T-helper 1 cell (primary cell): ENCODE measurements at regions not wholly inside any gene's neighbourhood (a gene's known extent, or its start where the extent isn't known, plus 50 kb on each side); places are given as distances from the start of the nearest gene placed in this dataset.
"Not testable (repeated sequence)": the region's sequence is repeated elsewhere in the genome, so short reads cannot be mapped to it uniquely, and the experiment has no call there.

Experiments used
- DNase-seq, 5 donors: peaks; one replicate each; pipeline ENCODE4 v3.0.0-alpha.2; 2012 to 2020

DNA sequence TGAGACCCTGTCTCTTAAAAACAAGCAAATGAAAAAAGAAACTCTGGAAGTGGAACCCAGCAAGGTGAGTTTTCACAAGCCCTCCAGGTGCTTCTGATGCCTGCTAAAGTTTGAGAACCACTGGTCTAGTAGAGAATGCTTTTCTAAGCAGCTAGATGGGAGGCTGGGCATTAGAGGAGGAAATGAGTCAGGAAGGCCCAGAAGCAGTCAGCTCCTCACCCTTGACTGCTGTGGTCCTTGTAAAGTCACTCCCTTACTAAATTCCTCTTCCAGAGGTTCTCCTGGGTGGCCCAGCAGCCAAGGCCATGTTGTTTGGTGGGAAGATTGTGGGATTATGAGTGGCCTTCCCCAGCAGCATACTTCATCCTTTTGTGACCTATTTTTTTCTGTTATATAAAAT lies 52.0 kb upstream of the FYN start:
- DNase-seq: peak in 1 of 5 donors; percentile 43

DNA sequence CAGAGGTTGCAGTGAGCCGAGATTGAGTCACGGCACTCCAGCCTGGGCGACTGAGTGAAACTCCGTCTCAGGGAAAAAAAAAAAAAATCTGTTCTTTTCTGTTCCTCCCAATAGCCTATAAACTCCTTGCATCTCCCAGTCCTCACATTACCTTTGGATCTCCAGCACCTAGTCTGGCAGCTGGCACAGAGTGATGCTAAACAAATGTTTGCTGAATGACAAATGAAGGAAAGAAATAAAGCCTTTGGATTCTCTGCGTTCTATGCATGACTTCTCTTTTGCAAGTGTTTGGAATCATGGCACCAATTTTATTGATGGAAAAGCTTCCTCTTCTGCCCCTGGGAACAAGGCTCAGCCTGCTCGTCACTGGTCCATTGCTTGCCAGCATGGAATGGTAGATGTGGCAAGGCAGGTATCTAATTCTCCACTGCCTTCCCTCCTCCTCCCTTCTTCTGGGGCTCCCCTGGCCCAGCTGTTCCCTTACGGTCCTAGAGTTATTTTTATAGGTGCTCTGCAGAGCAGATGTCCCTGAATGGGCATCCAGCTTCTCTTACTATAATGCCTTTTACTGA lies 53.6 kb upstream of the FYN start:
- no peak for DNase-seq

DNA sequence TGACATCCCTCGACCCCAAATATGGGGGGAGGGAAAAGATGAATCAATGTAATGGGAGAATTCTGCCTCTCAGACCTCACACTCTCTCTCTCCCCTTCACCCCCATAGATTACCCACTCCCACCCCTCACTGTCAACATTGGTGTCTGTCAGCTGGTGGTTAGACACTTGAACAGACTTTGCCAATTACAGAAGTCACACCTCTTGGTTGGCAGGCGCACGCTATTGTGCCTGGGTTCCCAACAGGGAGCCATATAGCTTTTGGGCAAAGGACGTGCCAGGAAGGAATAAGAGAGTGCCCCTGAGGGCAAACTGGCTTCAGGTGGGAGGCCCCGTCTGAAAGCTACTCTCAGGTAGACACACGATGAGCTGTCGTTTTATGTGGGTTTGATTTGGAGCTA lies 54.1 kb upstream of the FYN start:
- DNase-seq: no peak

DNA sequence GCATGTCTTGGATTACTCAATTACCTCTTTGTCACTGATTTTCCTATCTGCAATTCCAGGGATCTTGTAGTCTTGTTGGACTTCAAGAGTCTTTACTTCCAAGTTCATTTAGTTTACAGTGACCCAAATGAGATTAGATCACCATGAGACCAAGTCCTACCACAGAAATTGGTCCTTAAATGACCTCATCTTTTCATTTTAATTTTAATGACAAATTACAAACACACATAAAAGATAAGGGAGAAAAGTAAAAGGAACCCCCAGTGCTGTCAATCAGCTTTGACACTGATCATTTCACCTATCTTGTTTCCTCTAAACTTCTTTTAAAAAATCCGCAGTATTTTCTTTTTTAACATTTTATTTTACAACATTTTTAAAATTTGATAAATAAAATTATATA lies 54.9 kb upstream of the FYN start:
- no peak for DNase-seq

DNA sequence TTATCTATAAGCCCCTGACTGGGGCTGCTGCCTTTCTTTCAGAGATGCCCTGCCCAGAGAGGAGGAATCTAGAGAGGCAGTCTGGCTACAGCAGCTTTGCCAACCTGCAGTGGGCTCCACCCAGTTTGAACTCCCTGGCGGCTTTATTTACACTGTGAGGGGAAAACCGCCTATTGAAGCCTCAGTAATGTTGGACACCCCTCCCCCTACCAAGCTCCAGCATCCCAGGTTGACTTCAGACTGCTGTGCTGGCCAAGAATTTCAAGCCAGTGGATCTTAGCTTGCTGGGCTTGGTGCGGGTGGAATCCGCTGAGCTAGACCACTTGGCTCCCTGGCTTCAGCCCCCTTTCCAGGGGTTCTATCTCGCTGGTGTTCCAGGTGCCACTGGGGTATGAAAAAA lies 61.4 kb upstream of the FYN start:
- not testable (repeated sequence) for DNase-seq

DNA sequence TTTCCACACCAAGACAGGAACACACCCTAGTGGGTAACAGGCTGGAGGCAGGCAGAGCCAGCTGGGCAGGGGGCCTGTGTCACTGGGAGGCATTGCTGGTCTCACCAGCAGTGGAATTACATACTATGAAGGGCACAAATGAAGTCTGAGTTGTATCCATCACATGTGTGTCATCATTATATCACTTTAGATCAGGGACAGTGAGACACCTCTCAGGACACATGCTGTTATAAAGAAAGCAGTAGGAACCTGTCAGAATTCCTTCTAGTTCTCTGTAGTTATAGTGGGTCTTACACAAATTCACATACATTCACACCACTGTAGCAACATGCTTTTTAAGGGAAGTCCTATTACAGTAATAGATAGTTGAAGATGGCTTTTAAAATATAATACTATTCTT lies 63.5 kb upstream of the FYN start:
- DNase-seq: no peak

DNA sequence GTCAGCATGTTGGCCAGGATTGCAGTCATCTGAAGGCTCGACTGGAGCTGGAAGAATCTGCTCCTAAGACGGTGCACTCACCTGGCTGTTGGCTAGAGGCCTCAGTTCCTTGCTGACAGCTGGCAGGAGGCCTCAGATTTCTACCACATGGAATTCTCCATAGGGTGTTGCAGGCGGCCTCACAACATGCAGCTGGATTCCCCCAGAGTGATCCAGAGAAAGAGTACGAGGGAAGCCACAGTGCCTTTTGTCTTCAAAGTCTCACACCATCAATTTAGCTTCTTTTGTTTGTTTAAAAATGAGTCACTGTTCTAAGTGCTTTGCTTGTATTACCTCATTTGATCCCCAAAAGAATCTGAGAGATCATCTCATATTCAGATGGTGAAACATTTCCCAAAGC lies 65.5 kb upstream of the FYN start:
- DNase-seq: no peak

DNA sequence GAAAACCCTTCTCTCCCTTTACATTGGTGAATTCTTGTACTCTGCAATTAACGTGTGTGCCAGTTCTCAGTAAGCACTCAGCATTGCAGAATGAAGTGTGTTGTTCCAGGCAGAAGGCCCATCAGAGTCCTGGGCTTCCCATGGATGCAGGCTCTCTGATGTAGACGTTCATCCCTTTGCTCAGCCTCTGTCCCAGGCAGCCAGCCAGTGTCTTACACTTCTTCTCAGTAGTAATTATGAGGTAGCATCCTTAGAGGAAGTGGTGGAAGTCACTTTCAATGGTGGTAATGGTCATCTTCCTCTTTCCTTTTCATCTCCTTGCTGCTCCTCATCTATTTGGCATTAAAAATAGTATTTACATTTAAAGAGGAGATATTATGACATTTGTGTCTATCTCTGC lies 66.7 kb upstream of the FYN start:
- DNase-seq: no peak

DNA sequence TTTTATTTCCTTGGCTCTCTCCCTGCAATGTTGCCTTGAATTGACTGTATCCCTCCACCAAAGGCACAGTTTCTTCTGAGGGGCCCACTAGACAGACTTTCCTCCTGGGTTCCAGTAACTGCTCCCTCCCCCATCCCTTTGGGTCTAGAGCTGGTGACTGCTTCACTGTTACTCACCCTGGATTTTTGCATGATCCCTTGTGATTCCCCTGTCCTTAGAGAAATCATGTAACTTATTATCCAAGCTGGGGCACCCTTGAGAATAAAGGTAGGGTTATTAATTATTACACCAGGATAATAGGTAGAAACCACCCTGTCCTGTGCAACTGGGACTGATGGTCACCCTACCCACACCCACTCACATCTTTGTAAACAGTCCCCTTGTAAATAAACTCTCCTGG lies 67.5 kb upstream of the FYN start:
- no peak for DNase-seq

DNA sequence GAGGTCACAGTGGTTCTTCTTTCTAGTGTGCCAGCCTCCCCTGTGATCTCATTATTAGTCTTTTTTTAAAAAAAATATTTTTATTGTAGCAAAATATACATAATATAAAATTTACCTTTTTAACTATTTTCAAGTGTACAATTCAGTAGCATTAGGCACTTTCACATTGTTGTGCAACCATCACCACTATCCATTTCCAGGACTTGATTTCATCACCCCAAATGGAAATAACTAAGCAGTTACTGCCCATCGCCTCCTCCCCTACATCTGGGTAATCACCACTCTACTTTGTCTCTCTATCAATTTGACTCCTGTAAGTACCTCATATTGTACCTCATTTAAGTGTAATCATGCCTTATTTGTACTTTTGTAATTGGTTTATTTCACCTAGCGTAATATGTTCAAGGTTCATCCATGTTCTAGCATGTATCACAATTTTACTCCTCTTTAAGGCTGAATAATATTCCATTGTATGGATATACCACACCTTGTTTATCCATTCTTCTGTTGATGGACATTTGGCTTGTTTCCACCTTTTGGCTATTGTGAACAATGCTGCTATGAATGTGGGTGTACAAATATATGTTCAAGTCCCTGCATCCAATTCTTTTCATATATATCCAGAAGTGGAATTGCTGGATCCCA lies 68.6 kb upstream of the FYN start:
- no peak for DNase-seq

DNA sequence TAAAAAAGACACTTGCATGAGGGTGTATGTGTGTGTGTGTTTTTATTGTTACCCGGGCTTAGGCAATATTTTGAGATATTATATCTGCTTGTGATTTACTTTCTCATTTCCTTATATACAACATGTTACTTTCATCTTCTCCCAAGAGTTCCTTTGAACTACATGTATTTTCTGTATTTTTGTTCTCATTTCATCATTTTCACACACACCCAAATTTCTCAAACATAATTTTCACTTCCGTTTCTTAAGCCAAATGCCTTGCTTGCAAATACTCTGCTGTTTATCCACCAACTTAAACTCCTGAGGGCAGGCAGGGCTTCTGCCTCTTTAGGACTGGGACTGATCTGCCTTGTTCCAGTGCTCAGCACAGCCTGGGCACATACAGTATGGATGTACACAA lies 69.3 kb upstream of the FYN start:
- no peak for DNase-seq

DNA sequence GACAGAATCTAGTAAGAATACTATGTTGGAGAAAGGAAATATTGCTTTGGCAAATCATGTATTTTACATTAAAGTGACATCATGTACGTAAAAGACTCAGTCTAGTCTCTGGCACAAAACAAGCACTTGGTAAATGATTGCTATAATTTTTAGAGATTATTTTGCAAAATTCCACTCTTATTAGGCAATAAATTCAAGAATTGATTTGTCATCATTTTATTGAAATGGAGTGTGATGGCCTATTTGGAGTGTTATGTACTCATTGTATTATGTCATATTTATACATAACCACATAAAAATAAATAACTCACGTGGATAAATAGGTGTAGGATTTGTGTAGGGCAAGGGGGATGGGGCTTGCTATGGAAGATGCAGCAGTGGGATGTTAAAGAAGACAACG lies 70.0 kb upstream of the FYN start:
- DNase-seq: no peak

DNA sequence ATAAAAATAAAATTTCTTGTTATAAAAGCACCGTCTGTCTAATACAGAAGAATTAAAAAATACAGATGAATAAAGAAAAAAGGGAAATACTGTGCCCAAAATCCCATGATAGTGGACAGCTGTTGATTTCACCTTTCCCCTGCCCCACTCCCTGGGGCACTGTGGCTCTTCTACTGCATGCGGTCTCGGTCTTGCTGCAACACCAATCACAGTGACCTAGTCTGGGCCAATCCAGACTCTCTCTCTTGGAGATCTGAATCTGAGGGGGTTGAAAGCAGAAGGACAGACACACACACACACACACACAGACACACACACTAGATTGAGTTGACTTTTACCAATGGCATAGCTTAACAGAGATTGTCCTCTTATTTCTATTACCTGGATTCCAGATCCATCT lies 70.5 kb upstream of the FYN start:
- no peak for DNase-seq

DNA sequence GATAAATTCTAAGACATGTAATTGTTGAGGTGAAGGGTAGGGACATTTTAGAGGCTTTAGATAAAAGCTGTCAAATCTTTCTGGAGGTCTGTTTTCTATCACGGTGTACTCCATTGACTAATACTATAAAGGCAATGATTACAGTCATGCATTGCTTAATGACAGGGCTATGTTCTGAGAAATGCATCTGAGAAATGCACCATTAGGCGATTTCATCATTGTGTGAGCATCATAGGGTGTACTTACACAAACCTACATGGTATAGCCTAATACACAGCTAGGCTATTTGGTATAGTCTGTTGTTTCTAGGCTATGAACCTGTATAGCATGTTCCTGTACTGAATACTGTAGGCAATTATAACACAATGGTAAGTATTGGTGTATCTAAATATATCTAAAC lies 71.3 kb upstream of the FYN start:
- no peak for DNase-seq

DNA sequence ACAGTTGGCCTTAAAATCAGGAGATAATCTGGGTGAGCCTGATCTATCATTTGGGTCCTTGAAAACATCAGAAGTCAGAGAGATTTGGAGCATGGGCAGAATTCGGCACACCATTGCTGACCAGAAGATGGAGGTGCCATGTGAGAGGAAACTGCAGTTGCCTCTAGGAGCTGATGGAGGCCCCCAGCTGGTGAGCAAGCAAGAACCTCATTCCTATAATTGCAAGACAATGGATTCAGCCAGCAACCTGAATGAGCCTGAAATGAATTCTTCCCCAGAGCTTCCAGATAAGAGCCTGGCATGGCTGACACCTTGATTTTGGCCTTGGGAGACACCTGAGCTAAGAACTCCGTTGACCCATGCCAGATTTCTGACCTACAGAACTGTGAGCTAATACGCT lies 76.3 kb upstream of the FYN start:
- DNase-seq: no peak

DNA sequence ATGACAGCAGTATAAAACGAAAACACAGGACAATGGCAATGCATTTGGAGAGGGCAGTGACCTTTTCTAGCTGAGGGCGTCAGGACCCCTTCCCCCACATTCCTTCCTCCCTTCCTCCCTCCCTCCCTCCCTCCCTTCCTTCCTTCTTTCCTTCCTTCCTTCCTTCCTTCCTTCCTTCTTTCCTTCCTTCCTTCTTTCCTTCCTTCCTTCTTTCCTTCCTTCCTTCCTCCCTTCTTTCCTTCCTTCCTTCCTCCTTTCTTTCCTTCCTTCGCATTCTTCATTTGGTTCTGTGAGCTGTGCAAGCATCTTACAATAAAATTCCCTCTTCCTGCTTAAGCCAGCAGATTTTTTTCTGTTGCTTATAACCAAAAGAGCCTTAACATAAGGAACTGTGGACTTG lies 76.7 kb upstream of the FYN start:
- not testable (repeated sequence) for DNase-seq

DNA sequence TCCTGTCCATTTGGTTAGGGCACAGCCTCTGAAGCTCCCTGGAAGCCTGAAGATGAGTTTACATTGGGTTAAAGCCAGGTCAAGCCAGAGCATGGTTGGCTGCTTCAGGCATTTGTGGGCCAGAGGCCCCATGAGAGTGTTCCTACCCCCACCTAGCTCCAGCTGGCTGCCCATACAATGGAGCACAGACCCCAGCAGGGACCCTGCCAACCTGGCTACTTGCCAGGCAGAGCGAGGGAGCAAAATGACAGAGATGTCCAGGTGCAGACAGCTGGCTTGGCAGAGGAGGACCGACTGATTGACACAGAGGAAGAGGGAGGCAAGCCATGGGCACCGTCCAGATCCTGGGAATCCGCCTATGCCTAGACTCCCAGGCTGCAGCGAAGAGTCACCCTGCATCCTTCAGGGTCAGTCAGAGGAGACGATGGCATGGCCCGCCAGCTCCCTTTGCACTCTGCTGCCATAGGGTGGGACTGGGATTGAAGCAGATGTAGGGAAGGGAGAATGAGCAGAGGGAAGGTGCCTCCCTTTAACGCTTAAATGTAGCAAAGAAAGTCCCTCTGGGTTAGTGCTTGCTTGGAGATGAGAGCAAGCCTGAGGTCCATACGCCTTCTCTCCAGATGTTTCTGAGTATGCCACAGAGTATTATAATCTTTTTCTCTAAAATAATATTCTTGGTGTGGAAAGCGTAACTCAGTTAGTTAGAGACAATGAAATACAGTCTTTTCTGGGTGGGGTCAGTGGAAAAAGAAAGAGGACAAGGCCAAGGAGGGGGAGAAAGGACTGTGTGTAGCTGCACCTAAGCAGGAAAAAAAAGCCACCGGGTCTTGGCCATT lies 77.6 kb upstream of the FYN start:
- no peak for DNase-seq

DNA sequence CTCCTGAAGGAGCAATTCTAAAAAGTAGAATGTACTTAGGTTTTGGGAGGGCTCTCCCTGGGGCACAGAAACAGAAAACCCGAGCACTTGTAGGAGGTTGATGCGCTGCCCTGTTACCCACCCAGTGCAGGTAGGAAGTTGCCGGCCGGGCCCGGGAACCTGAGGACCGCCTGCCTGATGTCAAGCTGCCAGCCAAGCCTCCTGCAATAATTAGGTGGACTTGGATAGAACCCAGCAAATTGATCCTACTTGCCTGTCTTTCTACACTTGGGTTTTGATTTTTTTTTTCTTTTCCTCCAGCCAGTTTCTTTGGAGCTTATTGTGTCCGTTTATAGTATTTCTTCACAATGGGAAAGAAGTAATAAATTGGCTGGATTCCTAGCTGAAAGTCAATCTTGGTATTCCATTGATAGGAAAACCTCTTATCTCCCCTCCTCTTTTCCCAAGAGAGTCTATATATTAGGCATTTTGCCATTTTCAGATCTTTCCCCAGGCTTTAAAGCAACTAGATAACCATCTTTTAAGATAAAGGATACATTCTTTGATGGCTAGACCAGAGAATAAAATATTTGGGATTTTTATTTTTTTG lies 78.3 kb upstream of the FYN start:
- DNase-seq: no peak

DNA sequence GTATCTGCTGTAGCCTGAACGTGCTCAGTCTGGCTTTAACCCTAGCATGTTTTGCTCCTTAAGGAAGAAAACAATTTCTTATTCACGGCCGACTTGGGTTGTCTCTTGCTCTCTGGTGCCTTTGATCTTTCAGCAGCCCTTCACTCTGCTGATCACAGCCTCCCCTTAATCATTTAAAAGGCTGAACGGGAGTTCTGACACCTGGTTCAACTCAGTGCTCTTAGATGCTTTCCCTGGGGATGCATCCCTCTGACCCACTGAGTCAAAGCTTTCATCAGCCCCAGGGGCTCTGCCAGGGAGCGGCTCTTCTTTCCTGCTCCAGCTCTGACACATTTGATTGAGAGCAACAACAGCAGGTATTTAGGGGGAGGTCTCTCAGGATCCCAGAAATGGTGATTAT lies 79.0 kb upstream of the FYN start:
- no peak for DNase-seq

DNA sequence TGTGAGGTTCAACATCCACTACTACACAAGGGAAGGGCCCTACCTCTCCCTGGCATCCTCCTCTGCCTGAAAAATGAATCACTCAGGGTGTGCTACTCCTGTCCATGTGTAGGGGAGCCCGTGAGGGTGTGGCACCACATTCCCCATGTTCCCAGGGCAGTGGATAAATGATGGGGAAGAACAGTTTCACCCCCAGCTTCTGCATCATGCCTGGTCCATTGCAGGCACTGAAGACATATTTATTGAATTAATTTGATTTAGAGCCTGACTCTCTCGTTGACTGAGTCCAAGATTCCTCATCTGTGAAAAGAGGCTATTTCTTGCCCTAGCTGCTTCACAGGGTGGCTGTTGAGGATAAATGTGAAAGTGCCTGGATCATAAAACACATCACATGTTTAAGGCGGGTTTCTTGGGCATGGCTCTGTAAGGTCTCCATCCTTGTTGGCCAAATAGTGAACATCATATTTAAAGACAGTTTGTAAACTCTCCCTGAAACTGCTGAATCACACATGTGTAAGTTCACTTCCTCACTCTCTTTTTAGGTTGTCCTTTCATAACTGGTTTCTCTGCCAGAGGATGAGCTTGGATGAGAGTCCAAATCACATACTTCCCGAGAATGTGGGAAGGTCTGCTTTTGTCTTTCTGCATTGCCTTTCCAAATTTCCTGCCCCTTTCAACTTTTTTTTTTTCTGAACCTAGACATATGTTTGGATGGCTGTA lies 79.7 kb upstream of the FYN start:
- no peak for DNase-seq

DNA sequence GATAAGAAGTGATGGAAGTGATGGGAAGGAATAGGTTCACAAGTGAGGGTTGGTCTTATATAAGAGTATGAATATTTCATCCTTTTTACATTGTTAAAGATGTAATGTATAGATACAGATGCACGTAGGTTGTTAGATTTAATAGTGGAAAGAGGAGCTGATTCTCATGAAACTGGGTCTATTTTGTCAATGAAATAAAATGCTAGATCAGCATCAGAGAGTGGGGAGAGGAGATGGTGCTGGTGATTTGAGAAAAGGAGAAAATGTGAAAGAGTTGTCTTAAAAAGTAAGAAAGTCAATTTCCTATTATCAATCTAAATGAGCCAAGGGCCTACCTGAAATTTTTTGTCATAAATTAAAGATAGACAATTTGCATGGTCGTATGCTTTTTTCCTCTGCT lies 82.8 kb upstream of the FYN start:
- DNase-seq: no peak

DNA sequence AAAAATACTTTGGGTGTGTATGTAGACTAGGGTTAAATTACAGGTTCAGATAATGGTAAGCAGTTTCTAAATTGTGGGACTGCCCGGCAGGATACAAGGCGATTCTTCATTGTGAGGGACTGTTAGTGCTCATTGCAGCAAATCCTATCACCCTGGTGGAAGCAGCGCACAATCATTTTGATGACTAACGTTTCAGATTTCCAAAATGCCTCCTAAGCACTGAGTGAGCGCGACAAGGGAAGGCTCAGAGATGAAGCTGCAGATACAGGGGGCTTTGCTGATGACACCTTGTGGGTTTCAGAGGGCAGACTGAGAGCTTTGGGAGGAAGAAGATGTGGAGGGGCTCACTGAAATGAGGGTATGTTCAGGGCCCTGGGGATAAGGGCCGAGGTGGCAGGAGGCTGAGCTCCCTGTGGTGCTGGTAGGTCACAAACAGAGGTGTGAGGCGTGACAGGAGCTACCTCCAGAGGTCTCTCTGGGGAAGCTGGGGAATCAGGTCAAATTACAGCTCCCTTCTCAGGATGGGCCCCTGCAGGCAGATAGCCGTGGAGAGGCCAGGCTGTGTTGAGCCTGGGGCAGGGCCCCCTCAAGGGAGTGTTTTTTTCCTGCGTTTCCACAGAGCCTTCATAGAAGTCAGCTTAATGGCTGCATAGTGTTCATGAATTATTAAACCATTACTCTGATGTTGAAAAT lies 84.5 kb upstream of the FYN start:
- no peak for DNase-seq

DNA sequence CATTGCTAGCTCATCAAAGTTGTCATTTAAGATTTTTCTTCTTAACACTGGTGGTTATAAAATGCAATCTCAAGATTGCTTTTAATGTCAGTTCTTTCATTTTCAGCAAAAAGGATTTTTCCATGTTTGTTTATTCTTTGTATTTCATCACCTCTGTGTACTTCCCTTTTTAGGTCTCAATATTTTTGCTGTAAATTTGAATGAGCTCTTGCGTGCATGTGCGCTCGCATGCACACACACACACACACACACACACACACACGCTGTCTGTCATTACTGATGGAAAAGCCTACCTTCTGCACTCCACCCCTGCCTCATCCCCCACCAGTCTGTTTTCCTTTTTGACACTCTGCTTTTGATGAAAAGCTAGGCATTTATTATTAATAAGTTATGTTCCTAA lies 85.3 kb upstream of the FYN start:
- no peak for DNase-seq
